ENCODE measurements at regions not wholly inside any gene's neighbourhood (a gene's known extent, or its start where the extent isn't known, plus 50 kb on each side); places are given as distances from the start of the nearest gene placed in this dataset.
"Not testable (repeated sequence)": the region's sequence is repeated elsewhere in the genome, so short reads cannot be mapped to it uniquely, and the experiment has no call there.

DNA sequence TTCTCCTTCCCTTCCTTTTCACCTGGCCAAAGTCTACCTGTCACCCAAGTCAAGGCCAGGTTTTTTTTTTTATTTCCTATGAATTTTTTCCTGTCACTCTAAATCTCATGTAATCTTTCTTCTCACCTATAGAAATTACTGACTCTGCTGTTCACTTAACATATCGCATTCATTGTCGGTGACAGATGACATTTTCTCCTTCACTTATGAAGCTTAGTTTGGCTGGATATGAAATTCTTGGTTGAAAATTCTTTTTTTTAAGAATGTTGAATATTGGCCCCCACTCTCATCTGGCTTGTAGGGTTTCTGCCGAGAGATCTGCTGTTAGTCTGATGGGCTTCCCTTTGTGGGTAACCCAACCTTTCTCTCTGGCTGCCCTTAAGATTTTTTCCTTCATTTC lies 142.8 kb downstream of the DYRK2 start:
- not testable (repeated sequence) for H3K27me3 ChIP-seq (replicated peaks; ENCODE audit: control insufficient read depth, insufficient read depth, low read length, poor library complexity, severe bottlenecking); H3K9me3 ChIP-seq (ENCODE audit: control insufficient read depth, low read length); H3K36me3 ChIP-seq (ENCODE audit: control insufficient read depth, insufficient read depth, low read length); DNase-seq; H3K27ac ChIP-seq (ENCODE audit: insufficient read depth, low read length, poor library complexity, severe bottlenecking); H3K4me3 ChIP-seq (ENCODE audit: insufficient read depth, low read depth, low read length, poor library complexity, severe bottlenecking); H3K4me1 ChIP-seq (ENCODE audit: control insufficient read depth, insufficient read depth, low read length, poor library complexity, severe bottlenecking)

DNA sequence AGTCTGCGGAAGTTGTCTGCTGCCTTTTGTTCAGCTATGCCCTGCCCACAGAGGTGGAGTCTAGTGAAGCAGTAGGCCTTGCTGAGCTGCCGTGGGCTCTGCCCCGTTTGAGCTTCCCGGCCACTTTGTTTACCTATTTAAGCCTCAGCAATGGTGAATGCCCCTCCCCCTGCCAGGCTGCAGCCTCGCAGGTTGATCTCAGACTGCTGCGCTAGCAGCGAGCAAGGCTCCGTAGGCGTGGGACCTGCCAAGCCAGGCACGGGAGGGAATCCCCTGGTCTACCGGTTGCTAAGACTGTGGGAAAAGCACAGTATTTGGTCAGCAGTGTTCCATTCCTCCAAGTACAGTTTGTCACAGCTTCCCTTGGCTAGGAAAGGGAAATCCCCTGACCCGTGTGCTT lies 143.6 kb downstream of the DYRK2 start:
- DNase-seq, result no peak
- no peaks in the 10 kb centered on the region for H3K4me1 ChIP-seq (ENCODE audit: control insufficient read depth, insufficient read depth, low read length, poor library complexity, severe bottlenecking)
- H3K36me3 ChIP-seq (ENCODE audit: control insufficient read depth, insufficient read depth, low read length), result no peaks in the 10 kb centered on the region
- H3K27me3 ChIP-seq (replicated peaks; ENCODE audit: control insufficient read depth, insufficient read depth, low read length, poor library complexity, severe bottlenecking), result no peaks in the 10 kb centered on the region
- no peak overlapping the region for H3K4me3 ChIP-seq (ENCODE audit: insufficient read depth, low read depth, low read length, poor library complexity, severe bottlenecking)
- H3K9me3 ChIP-seq (ENCODE audit: control insufficient read depth, low read length), result no peaks in the 10 kb centered on the region
- no peak overlapping the region for H3K27ac ChIP-seq (ENCODE audit: insufficient read depth, low read length, poor library complexity, severe bottlenecking)

DNA sequence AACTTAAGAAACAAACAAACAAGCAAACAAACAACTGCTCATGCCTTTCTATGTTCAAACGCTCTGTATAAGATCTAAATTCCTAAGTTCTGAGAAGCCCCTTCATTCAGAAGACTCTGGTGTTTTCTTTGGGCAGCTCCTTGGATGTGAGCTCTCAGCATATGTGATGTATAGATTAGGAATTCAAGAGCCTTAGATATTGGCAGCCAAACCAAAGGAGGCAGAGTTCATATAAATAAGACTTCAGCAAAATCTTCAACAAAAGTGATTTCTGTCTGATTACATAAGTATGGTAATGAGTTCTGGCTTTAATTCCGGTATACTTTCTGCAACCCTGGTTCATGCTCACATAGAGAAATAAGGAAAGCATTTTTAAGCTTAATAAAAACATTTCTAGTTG lies 145.6 kb downstream of the DYRK2 start:
- no peak overlapping the region for H3K4me3 ChIP-seq (ENCODE audit: insufficient read depth, low read depth, low read length, poor library complexity, severe bottlenecking)
- no peaks in the 10 kb centered on the region for H3K9me3 ChIP-seq (ENCODE audit: control insufficient read depth, low read length)
- no peak for DNase-seq
- no peaks in the 10 kb centered on the region for H3K36me3 ChIP-seq (ENCODE audit: control insufficient read depth, insufficient read depth, low read length)
- H3K4me1 ChIP-seq (ENCODE audit: control insufficient read depth, insufficient read depth, low read length, poor library complexity, severe bottlenecking), result no peaks in the 10 kb centered on the region
- no peaks in the 10 kb centered on the region for H3K27me3 ChIP-seq (replicated peaks; ENCODE audit: control insufficient read depth, insufficient read depth, low read length, poor library complexity, severe bottlenecking)
- H3K27ac ChIP-seq (ENCODE audit: insufficient read depth, low read length, poor library complexity, severe bottlenecking), result no peak overlapping the region

DNA sequence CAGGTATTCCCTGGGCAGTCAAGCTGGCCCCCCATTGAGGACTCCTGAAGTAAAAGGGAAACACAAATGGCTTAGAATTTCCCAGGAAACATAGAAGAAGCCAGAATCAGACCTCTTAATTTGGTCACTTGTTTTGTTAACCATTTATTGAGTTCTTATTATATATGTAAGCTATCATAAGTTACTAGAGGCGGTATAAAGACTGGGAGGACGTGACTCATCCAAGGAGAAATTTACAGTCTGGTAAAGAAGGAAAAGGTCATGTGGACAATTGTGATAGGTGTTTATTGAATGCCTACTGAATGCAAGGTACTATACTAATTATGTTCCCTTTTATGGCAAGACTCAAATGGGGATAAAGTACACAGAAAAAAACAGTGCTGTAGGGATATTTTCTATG lies 146.7 kb downstream of the DYRK2 start:
- no peak for DNase-seq
- no peaks in the 10 kb centered on the region for H3K36me3 ChIP-seq (ENCODE audit: control insufficient read depth, insufficient read depth, low read length)
- H3K4me3 ChIP-seq (ENCODE audit: insufficient read depth, low read depth, low read length, poor library complexity, severe bottlenecking), result no peak overlapping the region

DNA sequence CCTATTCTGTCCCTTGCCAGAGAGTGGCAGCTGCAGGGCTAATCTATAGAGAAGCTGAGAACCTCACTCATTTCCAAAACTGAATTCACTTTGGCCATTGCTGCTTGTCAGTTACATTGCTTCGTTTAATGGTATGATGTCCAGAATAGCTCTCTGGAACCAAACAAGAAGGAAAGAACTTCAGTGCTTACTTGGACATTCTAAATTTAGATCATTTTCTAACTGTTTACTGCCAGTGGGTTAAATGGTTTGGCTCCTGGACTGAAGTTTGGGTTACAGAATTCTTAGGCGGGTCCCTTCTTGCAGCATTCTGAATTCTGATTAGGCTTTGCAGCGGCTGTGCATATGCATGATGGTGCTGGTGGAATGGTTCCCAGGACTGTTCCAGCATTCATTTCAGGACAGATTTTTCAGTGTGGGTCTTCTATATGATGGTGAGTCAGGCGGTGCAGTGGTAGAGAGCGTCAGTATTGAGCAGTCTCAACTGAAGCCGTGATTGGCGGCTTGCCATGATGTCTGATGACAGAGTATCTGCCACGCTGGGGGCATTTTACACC lies 148.7 kb downstream of the DYRK2 start:
- Histone ChIP-seq H3K4me1 (ENCODE audit: control insufficient read depth, insufficient read depth, low read length, poor library complexity, severe bottlenecking) (no peaks in the 10 kb centered on the region), H3K9me3 (ENCODE audit: control insufficient read depth, low read length) (no peaks in the 10 kb centered on the region), H3K4me3 (ENCODE audit: insufficient read depth, low read depth, low read length, poor library complexity, severe bottlenecking) (no peak overlapping the region), H3K27me3 (replicated peaks; ENCODE audit: control insufficient read depth, insufficient read depth, low read length, poor library complexity, severe bottlenecking) (no peaks in the 10 kb centered on the region), H3K27ac (ENCODE audit: insufficient read depth, low read length, poor library complexity, severe bottlenecking) (no peak overlapping the region), H3K36me3 (ENCODE audit: control insufficient read depth, insufficient read depth, low read length) (no peaks in the 10 kb centered on the region)
- DNase-seq, result no peak

More for the DNA sequence above, 146.7 kb downstream of the DYRK2 start:
- Histone ChIP-seq H3K27ac (ENCODE audit: insufficient read depth, low read length, poor library complexity, severe bottlenecking) (no peak overlapping the region), H3K4me1 (ENCODE audit: control insufficient read depth, insufficient read depth, low read length, poor library complexity, severe bottlenecking) (no peaks in the 10 kb centered on the region), H3K9me3 (ENCODE audit: control insufficient read depth, low read length) (no peaks in the 10 kb centered on the region), H3K27me3 (replicated peaks; ENCODE audit: control insufficient read depth, insufficient read depth, low read length, poor library complexity, severe bottlenecking) (no peaks in the 10 kb centered on the region)

DNA sequence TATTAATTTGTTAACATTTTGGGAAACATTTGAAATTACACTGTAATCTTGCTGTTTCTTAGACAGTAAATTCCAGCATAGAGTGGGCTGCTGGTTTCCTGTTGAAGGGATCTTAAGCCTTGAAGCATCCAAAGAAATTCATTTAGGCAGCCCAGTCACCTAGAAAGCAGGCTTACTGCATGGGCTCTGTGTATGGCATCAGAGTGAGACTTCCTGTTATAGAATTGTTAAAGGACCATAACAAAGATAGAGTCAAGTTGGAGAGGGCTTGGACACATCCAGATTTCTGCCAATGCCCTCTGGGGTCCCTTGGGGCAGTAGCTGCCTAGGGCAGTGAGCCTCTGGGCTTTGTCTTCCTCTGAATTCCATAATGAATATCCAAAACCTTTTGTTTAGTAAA lies 149.2 kb downstream of the DYRK2 start:
- H3K27ac ChIP-seq (ENCODE audit: insufficient read depth, low read length, poor library complexity, severe bottlenecking), result no peak overlapping the region
- H3K9me3 ChIP-seq (ENCODE audit: control insufficient read depth, low read length), result no peaks in the 10 kb centered on the region
- DNase-seq, result no peak
- no peaks in the 10 kb centered on the region for H3K36me3 ChIP-seq (ENCODE audit: control insufficient read depth, insufficient read depth, low read length)
- peaks cover 4% of the 10 kb centered on the region for H3K4me1 ChIP-seq (ENCODE audit: control insufficient read depth, insufficient read depth, low read length, poor library complexity, severe bottlenecking)
- H3K27me3 ChIP-seq (replicated peaks; ENCODE audit: control insufficient read depth, insufficient read depth, low read length, poor library complexity, severe bottlenecking), result no peaks in the 10 kb centered on the region
- no peak overlapping the region for H3K4me3 ChIP-seq (ENCODE audit: insufficient read depth, low read depth, low read length, poor library complexity, severe bottlenecking)

DNA sequence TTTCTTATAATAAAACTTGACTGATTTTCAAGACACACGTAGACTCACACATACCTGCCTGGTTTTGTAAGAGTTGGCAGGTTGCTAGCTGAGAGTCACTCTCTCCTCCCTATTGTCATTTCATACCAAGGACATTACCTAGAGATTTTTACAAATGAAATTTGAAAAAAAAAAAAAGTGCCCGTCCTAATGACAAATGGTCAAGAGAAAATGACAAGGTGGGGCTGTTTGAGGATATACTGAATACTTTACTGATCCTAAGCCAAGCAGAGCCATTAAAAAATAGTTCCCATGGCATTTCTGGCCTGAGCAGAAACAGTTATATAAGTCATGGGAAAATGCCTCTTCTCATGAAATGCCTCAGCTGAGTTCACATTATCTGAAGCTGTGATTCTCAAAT lies 150.2 kb downstream of the DYRK2 start:
- no peak overlapping the region for H3K27ac ChIP-seq (ENCODE audit: insufficient read depth, low read length, poor library complexity, severe bottlenecking)
- no peak for DNase-seq
- no peaks in the 10 kb centered on the region for H3K27me3 ChIP-seq (replicated peaks; ENCODE audit: control insufficient read depth, insufficient read depth, low read length, poor library complexity, severe bottlenecking)
- no peaks in the 10 kb centered on the region for H3K9me3 ChIP-seq (ENCODE audit: control insufficient read depth, low read length)
- H3K36me3 ChIP-seq (ENCODE audit: control insufficient read depth, insufficient read depth, low read length), result no peaks in the 10 kb centered on the region
- no peak overlapping the region for H3K4me3 ChIP-seq (ENCODE audit: insufficient read depth, low read depth, low read length, poor library complexity, severe bottlenecking)
- peaks cover 10% of the 10 kb centered on the region for H3K4me1 ChIP-seq (ENCODE audit: control insufficient read depth, insufficient read depth, low read length, poor library complexity, severe bottlenecking)

DNA sequence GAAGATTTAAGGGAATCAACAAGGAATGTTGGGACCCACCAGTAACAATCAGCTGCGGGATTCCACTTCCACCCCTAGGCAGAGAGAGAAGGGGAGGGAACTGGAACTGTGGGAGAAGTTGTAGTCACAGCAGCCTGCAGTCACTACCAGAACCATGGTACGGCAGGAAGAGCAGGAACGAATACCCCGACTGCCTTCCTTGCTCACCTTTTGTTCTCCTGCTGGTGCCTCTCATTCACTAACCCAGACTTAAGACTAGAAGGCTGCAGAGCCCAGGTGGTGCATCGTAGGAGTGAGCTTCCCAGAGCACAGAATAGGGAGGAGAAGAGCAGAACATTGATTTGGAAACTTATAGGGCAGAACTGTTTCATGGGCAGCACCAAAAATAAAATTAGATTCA lies 154.2 kb downstream of the DYRK2 start:
- H3K9me3 ChIP-seq (ENCODE audit: control insufficient read depth, low read length), result no peaks in the 10 kb centered on the region
- H3K27me3 ChIP-seq (replicated peaks; ENCODE audit: control insufficient read depth, insufficient read depth, low read length, poor library complexity, severe bottlenecking), result no peaks in the 10 kb centered on the region
- no peak overlapping the region for H3K4me3 ChIP-seq (ENCODE audit: insufficient read depth, low read depth, low read length, poor library complexity, severe bottlenecking)
- no peaks in the 10 kb centered on the region for H3K36me3 ChIP-seq (ENCODE audit: control insufficient read depth, insufficient read depth, low read length)
- DNase-seq, result no peak
- H3K27ac ChIP-seq (ENCODE audit: insufficient read depth, low read length, poor library complexity, severe bottlenecking), result no peak overlapping the region
- peaks cover 23% of the 10 kb centered on the region for H3K4me1 ChIP-seq (ENCODE audit: control insufficient read depth, insufficient read depth, low read length, poor library complexity, severe bottlenecking)

DNA sequence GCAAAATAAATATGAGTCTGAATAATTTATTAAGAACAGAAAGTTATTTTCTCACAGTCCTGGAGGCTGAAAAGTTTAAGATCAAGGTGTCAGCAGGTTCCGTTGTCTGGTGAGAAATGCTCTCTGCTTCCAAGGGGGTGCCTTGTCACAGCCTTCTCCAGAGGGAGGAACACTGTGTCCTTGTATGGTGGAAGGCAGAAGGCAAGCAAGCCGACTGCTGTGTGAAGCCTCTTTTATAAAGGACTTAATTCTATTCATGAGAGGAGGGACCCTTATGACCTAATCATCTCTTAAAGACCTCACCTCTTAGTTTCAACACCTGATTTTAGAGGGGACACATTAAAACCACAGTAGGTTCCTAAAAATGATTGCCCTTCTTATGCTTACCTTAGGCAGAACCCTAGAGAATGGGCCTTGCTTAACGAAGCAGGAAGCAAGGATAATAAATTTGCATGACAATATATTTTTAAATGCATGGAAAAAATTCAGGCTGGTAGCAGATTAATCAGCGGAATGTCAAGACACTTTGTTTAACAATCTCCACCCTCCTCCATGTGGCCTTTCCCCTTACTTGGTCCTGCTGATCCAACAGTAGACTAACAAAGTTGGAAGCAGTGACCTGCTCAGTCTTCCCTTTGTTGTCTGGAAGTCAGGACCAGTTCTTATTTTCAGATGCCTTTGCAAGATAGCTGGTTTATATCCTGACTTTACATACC lies 154.9 kb downstream of the DYRK2 start:
- H3K27me3 ChIP-seq (replicated peaks; ENCODE audit: control insufficient read depth, insufficient read depth, low read length, poor library complexity, severe bottlenecking), result no peaks in the 10 kb centered on the region
- no peak for DNase-seq
- H3K36me3 ChIP-seq (ENCODE audit: control insufficient read depth, insufficient read depth, low read length), result no peaks in the 10 kb centered on the region
- H3K4me3 ChIP-seq (ENCODE audit: insufficient read depth, low read depth, low read length, poor library complexity, severe bottlenecking), result no peak overlapping the region
- H3K4me1 ChIP-seq (ENCODE audit: control insufficient read depth, insufficient read depth, low read length, poor library complexity, severe bottlenecking), result peaks cover 23% of the 10 kb centered on the region
- no peaks in the 10 kb centered on the region for H3K9me3 ChIP-seq (ENCODE audit: control insufficient read depth, low read length)
- H3K27ac ChIP-seq (ENCODE audit: insufficient read depth, low read length, poor library complexity, severe bottlenecking), result no peak overlapping the region

DNA sequence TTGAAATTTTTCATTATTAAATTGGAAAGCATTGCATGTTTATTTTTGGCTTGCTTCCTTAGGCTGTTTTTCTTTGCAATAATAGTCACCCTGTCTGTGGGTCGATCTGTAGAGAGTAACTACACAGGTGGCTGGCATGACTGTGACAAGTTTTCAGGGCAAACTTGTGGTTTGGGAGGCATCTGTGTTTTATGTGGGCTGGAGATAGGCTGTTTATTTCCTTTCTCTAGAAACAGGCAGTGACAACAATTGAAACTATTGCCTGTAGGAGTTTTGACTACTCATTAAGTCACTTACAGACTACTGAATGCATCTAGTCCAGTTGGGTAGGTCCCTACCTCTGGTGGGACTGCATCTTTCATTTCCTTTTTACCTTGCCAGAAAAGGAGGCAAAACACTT lies 155.6 kb downstream of the DYRK2 start:
- Histone ChIP-seq H3K4me3 (ENCODE audit: insufficient read depth, low read depth, low read length, poor library complexity, severe bottlenecking) (no peak overlapping the region), H3K4me1 (ENCODE audit: control insufficient read depth, insufficient read depth, low read length, poor library complexity, severe bottlenecking) (peaks cover 23% of the 10 kb centered on the region), H3K36me3 (ENCODE audit: control insufficient read depth, insufficient read depth, low read length) (no peaks in the 10 kb centered on the region), H3K9me3 (ENCODE audit: control insufficient read depth, low read length) (no peaks in the 10 kb centered on the region), H3K27ac (ENCODE audit: insufficient read depth, low read length, poor library complexity, severe bottlenecking) (no peak overlapping the region), H3K27me3 (replicated peaks; ENCODE audit: control insufficient read depth, insufficient read depth, low read length, poor library complexity, severe bottlenecking) (no peaks in the 10 kb centered on the region)
- DNase-seq, result peak in 2 of 3 donors; percentile 8 to 12

Data from effector memory CD4-positive, alpha-beta T cell (primary cell).